SU-DHL-6 (cell line): ENCODE measurements at regions not wholly inside any gene's neighbourhood (a gene's known extent, or its start where the extent isn't known, plus 50 kb on each side); places are given as distances from the start of the nearest gene placed in this dataset.

ENCODE experiments used
- H2AFZ ChIP-seq: fragments of 200-600 bp; sonication (generic); 2 replicates; pipeline ENCODE4 v1.6.1; 2014; ENCODE audit warnings: low read depth, mild to moderate bottlenecking, moderate library complexity, mixed read lengths, antibody characterized with exemption, low read length; ENCODE audit not compliant: severe bottlenecking
- H3F3A ChIP-seq: fragments of 200-600 bp; shearing (Covaris generic); 2 replicates; pipeline ENCODE4 v1.6.0; 2016; ENCODE audit warnings: antibody characterized with exemption, mild to moderate bottlenecking; ENCODE audit not compliant: insufficient read depth
- H3K27ac ChIP-seq: fragments of 200-600 bp; sonication (generic); 2 replicates; pipeline ENCODE4 v1.5.1; 2016; ENCODE audit warnings: low read depth, mild to moderate bottlenecking, low read length, moderate library complexity, mixed read lengths
- H3K27me3 ChIP-seq: fragments of 200-600 bp; sonication (generic), shearing (Covaris generic); 2 replicates; pipeline ENCODE4 v1.6.0; 2014; ENCODE audit warnings: mild to moderate bottlenecking, low read length
- H3K36me3 ChIP-seq: fragments of 200-600 bp; sonication (generic); 2 replicates; pipeline ENCODE4 v1.6.1; 2014; ENCODE audit warnings: mild to moderate bottlenecking, low read length, mixed read lengths
- H3K4me2 ChIP-seq: fragments of 300-600, 200-600 bp; shearing (Covaris generic), sonication (generic); 2 replicates; pipeline ENCODE4 v1.6.0; 2014; ENCODE audit warnings: low read length, low read depth, mild to moderate bottlenecking; ENCODE audit not compliant: poor library complexity, severe bottlenecking
- H3K4me3 ChIP-seq: fragments of 200-600 bp; sonication (generic); 2 replicates; pipeline ENCODE4 v1.5.1; 2014; ENCODE audit warnings: antibody characterized with exemption, low read length, mild to moderate bottlenecking, mixed read lengths; ENCODE audit not compliant: insufficient read depth, poor library complexity, severe bottlenecking
- H3K79me2 ChIP-seq: fragments of 200-600 bp; sonication (generic); 2 replicates; pipeline ENCODE4 v1.6.1; 2014; ENCODE audit warnings: mild to moderate bottlenecking, low read length, moderate library complexity; ENCODE audit not compliant: insufficient read depth
- H3K9ac ChIP-seq: fragments of 200-600 bp; sonication (generic); 2 replicates; pipeline ENCODE4 v1.7.0; 2014; ENCODE audit warnings: mild to moderate bottlenecking, low read length
- H3K9me2 ChIP-seq: fragments of 200-600 bp; sonication (generic); replicated peaks from 2 replicates; pipeline ENCODE4 v1.6.1; 2014; ENCODE audit warnings: low read length; ENCODE audit not compliant: insufficient read depth
- H3K9me3 ChIP-seq: fragments of 200-600 bp; sonication (generic); 2 replicates; pipeline ENCODE4 v1.6.1; 2014; ENCODE audit warnings: low read length, mixed read lengths; ENCODE audit not compliant: insufficient read depth
- H4K20me1 ChIP-seq: fragments of 200-600 bp; sonication (generic); 2 replicates; pipeline ENCODE4 v1.6.1; 2014; ENCODE audit warnings: low read depth, mild to moderate bottlenecking, antibody characterized with exemption, low read length, moderate library complexity, mixed read lengths
- EZH2phosphoT487 ChIP-seq: fragments of 200-600 bp; sonication (generic), shearing (Covaris generic); conservative IDR thresholded peaks from 2 replicates; pipeline ENCODE4 v1.6.1; 2018; ENCODE audit warnings: mild to moderate bottlenecking, antibody characterized with exemption, low read length, moderate library complexity, mixed read lengths
- TF ChIP-seq, protein P1 (sequence below): fragments of 200-600 bp; sonication (generic); IDR thresholded peaks from one replicate; pipeline ENCODE4 v1.5.1; 2017; ENCODE audit warnings: antibody characterized with exemption, mild to moderate bottlenecking, low read length, moderate library complexity; ENCODE audit not compliant: insufficient read depth, poor library complexity, severe bottlenecking

DNA sequence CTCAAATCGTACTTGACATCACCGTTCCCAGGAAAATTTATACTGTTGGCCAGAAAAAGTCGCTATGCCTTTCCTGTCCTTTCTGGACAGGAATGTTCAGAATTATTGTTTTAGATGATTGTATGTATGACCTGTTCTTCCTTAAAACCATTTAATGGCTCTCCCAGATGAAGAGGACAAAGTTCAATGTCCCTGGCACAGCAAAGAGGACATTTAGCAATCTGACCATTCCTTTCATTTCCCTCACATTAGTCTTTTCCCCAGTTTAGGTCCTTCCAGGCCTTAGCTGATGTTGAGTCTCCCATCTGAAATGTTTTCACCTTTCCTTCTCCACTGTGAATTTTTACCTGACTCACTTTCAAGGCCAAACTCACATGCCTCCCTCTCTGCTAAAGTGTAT is 938.9 kb downstream of the CDH11 start:
- Histone ChIP-seq H3K27ac (no peak overlapping the region), H3K27me3 (no peaks in the 10 kb centered on the region), H2AFZ (no peak overlapping the region), H4K20me1 (no peaks in the 10 kb centered on the region), H3K4me2 (no peak overlapping the region), H3K4me3 (no peak overlapping the region), H3K9ac (no peak overlapping the region), H3F3A (no peaks in the 10 kb centered on the region), H3K9me3 (peaks cover 6% of the 10 kb centered on the region; the same call in 1 of the 2 replicates), H3K36me3 (no peaks in the 10 kb centered on the region), H3K9me2 (no peaks in the 10 kb centered on the region), H3K79me2 (no peaks in the 10 kb centered on the region)
- TF ChIP-seq, protein P1, sequence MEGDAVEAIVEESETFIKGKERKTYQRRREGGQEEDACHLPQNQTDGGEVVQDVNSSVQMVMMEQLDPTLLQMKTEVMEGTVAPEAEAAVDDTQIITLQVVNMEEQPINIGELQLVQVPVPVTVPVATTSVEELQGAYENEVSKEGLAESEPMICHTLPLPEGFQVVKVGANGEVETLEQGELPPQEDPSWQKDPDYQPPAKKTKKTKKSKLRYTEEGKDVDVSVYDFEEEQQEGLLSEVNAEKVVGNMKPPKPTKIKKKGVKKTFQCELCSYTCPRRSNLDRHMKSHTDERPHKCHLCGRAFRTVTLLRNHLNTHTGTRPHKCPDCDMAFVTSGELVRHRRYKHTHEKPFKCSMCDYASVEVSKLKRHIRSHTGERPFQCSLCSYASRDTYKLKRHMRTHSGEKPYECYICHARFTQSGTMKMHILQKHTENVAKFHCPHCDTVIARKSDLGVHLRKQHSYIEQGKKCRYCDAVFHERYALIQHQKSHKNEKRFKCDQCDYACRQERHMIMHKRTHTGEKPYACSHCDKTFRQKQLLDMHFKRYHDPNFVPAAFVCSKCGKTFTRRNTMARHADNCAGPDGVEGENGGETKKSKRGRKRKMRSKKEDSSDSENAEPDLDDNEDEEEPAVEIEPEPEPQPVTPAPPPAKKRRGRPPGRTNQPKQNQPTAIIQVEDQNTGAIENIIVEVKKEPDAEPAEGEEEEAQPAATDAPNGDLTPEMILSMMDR: no peak
- no peak for TF ChIP-seq EZH2phosphoT487

DNA sequence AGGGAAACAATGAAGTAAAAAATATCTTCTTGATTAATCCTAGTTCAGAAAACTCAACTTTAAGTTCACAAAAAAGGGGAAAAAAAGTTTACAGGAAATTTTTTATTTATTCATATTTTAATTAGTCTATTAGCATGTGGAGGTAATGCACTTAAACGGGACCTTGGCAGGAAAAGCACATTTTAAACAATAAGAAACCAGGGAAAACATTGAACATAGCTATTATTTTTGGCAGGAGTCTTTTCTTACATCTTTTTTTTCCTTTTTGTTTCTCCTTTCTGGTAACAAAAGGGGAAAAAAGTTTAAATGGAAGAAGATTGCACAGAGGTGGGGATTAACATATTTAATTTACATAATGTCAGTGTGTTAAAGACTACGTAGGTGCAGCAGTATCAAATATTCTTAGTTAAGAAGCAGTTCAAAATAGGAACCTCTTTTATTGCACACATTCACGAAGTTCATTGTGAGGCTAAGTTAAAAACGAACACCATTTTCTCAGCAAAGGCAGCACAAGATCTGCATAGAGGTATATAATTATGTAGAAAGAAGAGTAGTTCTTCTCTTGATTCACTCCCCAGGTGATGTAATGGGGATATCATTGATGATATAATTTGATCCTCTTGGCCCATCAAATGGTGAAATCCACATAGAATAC is 940.5 kb downstream of the CDH11 start:
- Histone ChIP-seq H3K4me2 (no peak overlapping the region), H3K27ac (no peak overlapping the region), H4K20me1 (no peaks in the 10 kb centered on the region), H3K27me3 (no peaks in the 10 kb centered on the region), H3K9me3 (peaks cover 6% of the 10 kb centered on the region; the same call in 1 of the 2 replicates), H3K4me3 (no peak overlapping the region), H3K9ac (no peak overlapping the region), H3K9me2 (no peaks in the 10 kb centered on the region), H3K79me2 (no peaks in the 10 kb centered on the region), H2AFZ (no peak overlapping the region), H3F3A (no peaks in the 10 kb centered on the region), H3K36me3 (no peaks in the 10 kb centered on the region)
- no peak for TF ChIP-seq EZH2phosphoT487
- TF ChIP-seq, protein P1: no peak

DNA sequence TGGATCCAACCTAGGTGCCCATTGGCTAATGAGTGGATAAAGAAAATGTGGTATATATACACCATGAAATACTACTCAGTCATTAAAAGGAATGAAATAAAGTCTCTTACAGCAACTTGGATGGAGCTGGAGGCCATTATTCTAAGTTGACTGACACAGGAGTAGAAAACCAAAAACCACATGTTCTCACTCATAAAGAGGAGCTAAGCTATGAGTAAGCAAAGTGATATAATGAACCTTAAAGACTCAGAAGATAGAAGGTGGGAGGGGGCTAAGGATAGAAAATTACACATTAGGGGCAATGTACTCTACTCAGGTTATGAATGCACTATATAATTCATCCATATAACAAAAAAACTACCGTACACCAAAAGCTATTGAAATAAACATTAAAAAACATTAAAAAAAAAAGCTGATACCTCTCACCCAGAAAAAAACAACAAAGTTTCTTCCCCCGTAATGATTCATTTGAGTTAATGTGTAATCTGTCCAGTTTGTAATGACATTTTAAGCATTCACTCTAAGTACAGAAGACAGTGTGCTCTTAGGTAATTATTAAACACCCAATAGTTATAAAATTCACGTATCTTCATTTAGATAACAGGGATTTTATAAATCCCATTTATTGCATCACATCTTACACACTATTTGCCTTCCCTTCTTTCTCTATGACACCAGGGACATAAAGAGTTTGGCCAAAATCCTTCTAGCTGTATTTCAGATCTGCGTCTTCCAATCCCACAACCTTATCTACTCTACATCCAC is 941.5 kb downstream of the CDH11 start:
- TF ChIP-seq, protein P1: no peak
- TF ChIP-seq EZH2phosphoT487: no peak
- Histone ChIP-seq H3K9ac (no peak overlapping the region), H3K27me3 (no peaks in the 10 kb centered on the region), H3K79me2 (no peaks in the 10 kb centered on the region), H3F3A (no peaks in the 10 kb centered on the region), H4K20me1 (no peaks in the 10 kb centered on the region), H3K9me3 (peaks cover 6% of the 10 kb centered on the region; the same call in 1 of the 2 replicates), H3K4me3 (no peak overlapping the region), H3K4me2 (no peak overlapping the region), H3K36me3 (no peaks in the 10 kb centered on the region), H2AFZ (no peak overlapping the region), H3K27ac (no peak overlapping the region), H3K9me2 (no peaks in the 10 kb centered on the region)
